ENCODE measurements at regions not wholly inside any gene's neighbourhood (a gene's known extent, or its start where the extent isn't known, plus 50 kb on each side); places are given as distances from the start of the nearest gene placed in this dataset.

DNA sequence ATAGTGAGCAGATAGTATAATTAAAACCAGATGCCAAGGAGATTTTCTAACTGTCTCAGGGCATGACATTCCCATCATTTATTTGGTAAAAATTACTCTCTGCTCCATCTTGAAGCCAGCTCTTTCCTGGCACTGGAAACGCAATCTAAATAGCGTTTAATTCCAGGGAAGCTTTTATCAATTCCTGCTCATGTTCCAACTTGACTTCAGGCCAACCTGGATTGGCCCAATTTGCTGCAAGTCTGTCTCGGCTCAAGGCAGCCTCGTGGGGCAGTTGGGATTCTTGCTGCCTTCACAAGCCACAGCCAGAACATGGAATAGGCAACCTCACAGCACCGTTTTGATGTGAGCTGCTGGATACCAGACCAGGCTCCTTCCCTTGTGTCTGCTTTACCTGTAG lies 1255.9 kb downstream of the TBC1D22A start:
- DNase-seq = no peak
- peaks cover 15% of the 10 kb centered on the region for H3K9me3 Mint-ChIP-seq
- H3K4me1 Mint-ChIP-seq (ENCODE audit: low read depth) = no peaks in the 10 kb centered on the region
- H3K27ac Mint-ChIP-seq = no peak overlapping the region
- peaks cover 38% of the 10 kb centered on the region for H3K27me3 Mint-ChIP-seq
- no peak overlapping the region for H3K4me3 Mint-ChIP-seq
- H3K36me3 Mint-ChIP-seq (ENCODE audit: low read depth) = no peaks in the 10 kb centered on the region

DNA sequence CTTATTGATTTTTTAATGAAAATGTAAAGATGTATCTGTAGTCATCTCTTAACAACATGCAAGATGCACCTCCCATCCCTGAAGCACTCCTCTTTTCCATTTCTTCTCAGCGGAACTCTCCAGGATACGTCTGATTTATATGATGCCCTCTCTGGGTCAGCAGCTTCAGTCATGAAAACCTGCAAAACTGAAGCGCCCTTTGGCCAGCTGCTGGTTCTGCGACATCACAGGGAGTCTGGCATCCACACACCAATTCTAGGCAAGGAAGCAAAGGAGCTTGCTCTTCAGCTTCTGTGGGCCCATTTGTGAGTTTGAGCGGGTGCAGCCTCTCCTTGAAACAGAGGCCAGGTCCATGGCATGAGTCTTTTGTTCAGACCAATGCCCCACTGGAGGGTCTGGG lies 1253.3 kb downstream of the TBC1D22A start:
- no peaks in the 10 kb centered on the region for H3K4me1 Mint-ChIP-seq (ENCODE audit: low read depth)
- H3K4me3 Mint-ChIP-seq = no peak overlapping the region
- no peak for DNase-seq
- no peaks in the 10 kb centered on the region for H3K36me3 Mint-ChIP-seq (ENCODE audit: low read depth)
- H3K27ac Mint-ChIP-seq = no peak overlapping the region
- peaks cover 35% of the 10 kb centered on the region for H3K27me3 Mint-ChIP-seq
- H3K9me3 Mint-ChIP-seq = peaks cover 14% of the 10 kb centered on the region

DNA sequence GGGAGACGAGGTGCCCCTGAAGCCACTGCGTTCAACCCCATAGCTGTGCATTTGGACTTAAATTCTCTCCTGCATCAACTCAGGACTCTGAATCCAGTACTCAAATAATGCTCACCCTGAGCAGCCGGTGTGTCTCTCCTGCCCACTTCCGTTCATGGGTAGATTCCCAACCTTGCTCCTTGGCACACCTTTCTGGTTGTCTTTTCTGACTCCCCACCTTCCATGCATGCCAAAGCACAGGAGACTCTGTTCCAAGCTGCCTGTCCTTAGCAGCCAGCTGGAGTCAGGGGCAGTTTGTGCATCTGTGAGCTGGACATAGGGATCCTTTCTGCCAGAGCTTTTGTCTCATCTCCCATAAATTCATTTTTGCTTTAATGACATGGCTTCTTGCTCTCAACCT lies 1242.5 kb downstream of the TBC1D22A start:
- no peaks in the 10 kb centered on the region for H3K4me1 Mint-ChIP-seq (ENCODE audit: low read depth)
- H3K9me3 Mint-ChIP-seq = no peaks in the 10 kb centered on the region
- no peak overlapping the region for H3K27ac Mint-ChIP-seq
- peaks cover 8% of the 10 kb centered on the region for H3K27me3 Mint-ChIP-seq
- no peak for DNase-seq
- H3K36me3 Mint-ChIP-seq (ENCODE audit: low read depth) = no peaks in the 10 kb centered on the region
- H3K4me3 Mint-ChIP-seq = no peak overlapping the region

DNA sequence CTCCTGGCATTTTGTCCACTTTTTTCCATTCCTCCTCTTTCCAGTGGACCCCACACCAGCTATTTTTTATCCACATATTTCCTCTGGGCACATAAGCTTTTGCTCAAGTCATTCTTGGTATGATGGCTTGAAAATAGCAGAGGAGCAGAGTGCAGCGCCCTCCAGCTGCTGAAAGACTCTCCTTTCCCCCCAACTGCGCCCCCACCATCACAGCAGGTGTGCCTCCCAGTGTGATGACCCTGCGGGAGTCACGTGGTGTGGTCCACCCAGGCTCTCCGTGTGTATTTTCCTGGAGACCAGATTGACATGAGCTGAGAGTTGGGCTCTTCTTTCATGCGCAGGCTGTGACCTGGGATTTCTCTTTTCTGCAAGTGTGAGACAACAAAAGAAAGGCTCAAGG lies 1241.6 kb downstream of the TBC1D22A start:
- peaks cover 8% of the 10 kb centered on the region for H3K27me3 Mint-ChIP-seq
- no peaks in the 10 kb centered on the region for H3K4me1 Mint-ChIP-seq (ENCODE audit: low read depth)
- no peak overlapping the region for H3K27ac Mint-ChIP-seq
- no peaks in the 10 kb centered on the region for H3K36me3 Mint-ChIP-seq (ENCODE audit: low read depth)
- no peak overlapping the region for H3K4me3 Mint-ChIP-seq
- DNase-seq = no peak
- no peaks in the 10 kb centered on the region for H3K9me3 Mint-ChIP-seq

DNA sequence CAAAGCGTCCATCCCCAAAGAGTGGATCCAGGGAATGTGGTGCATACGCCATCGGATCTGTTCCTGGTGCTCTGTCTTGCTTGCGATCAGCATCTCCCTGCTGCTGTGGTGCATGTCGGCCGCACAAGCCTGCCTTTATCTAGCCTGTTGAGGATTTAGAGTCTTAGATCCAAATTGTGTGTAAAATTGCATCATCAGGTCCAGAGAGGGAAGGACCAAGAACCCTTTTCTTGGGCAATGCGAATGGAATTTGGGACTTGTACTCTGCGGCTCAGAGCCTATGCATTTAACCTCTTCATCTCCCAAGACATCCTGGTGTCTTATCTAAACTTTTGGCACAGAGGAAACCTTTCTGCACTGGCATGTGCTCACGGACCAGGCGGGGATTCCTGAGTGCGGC lies 1238.7 kb downstream of the TBC1D22A start:
- Mint-ChIP-seq H3K27me3 (peaks cover 3% of the 10 kb centered on the region), H3K9me3 (no peaks in the 10 kb centered on the region), H3K4me3 (no peak overlapping the region), H3K27ac (no peak overlapping the region), H3K36me3 (ENCODE audit: low read depth) (no peaks in the 10 kb centered on the region), H3K4me1 (ENCODE audit: low read depth) (no peaks in the 10 kb centered on the region)
- no peak for DNase-seq

DNA sequence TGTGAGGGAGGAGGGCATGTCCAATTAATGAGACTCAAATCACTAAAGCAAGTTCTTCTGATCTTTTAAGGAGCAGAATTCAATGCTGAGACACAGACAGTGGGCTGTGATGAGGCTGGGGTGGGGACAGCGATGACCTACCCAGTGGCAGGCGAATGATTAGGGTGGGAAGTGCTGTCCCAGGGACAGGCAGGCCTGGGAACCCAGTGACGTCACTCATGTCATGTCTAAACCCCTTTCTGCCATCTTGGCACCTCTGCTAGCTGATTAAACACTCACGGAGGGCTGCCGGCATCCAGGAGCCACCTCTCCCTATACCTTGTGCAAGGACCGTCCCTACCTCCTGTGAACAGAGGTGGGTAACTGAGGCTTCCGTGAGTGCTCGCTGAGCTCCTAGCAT lies 1235.2 kb downstream of the TBC1D22A start:
- no peaks in the 10 kb centered on the region for H3K4me1 Mint-ChIP-seq (ENCODE audit: low read depth)

DNA sequence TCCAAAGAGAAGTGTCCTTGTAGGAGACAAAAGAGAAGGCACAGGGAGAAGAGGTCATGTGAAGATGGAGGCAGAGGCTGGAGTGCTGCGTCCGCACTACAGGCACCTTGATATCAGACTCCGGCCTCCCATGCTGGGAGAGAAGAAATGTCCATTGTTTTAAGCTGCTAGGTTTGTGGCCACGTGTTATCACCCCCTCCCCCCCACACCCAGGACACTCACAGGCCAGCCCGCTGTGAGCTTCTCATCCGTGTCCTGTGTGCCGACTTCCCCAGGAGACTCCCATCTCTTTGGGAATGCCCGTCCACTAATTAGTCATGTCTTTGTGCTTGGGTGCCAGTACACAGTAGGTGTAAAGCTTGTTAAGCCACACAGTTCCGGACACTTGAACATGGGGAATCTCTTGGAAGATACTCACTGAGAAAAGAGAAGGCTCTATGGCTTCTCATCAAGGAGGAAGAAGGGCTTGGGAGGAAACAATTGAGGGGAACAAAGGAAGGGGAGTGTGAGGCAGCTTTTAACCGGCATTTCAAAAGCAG lies 1234.7 kb downstream of the TBC1D22A start:
- H3K27me3 Mint-ChIP-seq = peaks cover 7% of the 10 kb centered on the region
- no peak overlapping the region for H3K27ac Mint-ChIP-seq
- H3K9me3 Mint-ChIP-seq = no peaks in the 10 kb centered on the region
- no peaks in the 10 kb centered on the region for H3K36me3 Mint-ChIP-seq (ENCODE audit: low read depth)
- DNase-seq = no peak
- H3K4me3 Mint-ChIP-seq = no peak overlapping the region
- H3K4me1 Mint-ChIP-seq (ENCODE audit: low read depth) = no peaks in the 10 kb centered on the region

More for the DNA sequence above, 1235.2 kb downstream of the TBC1D22A start:
- Mint-ChIP-seq H3K27me3 (peaks cover 2% of the 10 kb centered on the region), H3K36me3 (ENCODE audit: low read depth) (no peaks in the 10 kb centered on the region), H3K27ac (no peak overlapping the region), H3K4me3 (no peak overlapping the region), H3K9me3 (no peaks in the 10 kb centered on the region)
- no peak for DNase-seq

DNA sequence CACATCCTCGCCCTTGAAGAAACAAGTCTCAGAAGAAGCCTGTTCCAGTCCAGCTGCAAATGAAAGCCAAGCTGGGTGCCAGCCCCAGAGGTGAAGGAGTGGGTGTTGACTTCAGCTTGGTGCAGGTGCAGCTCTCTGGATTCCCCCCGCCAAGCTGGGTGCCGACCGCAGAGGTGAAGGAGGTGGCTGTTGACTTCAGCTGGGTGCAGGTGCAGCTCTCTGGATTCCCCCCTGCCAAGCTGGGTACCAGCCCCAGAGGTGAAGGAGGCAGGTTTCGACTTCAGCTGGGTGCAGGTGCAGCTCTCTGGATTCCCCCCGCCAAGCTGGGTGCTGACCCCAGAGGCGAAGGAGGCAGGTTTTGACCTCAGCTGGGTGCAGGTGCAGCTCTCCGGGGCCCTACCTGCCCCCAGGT lies 1234.0 kb downstream of the TBC1D22A start:
- no peaks in the 10 kb centered on the region for H3K9me3 Mint-ChIP-seq
- DNase-seq = no peak
- no peak overlapping the region for H3K4me3 Mint-ChIP-seq
- H3K27ac Mint-ChIP-seq = no peak overlapping the region
- no peaks in the 10 kb centered on the region for H3K36me3 Mint-ChIP-seq (ENCODE audit: low read depth)
- H3K27me3 Mint-ChIP-seq = peaks cover 7% of the 10 kb centered on the region
- H3K4me1 Mint-ChIP-seq (ENCODE audit: low read depth) = no peaks in the 10 kb centered on the region

DNA sequence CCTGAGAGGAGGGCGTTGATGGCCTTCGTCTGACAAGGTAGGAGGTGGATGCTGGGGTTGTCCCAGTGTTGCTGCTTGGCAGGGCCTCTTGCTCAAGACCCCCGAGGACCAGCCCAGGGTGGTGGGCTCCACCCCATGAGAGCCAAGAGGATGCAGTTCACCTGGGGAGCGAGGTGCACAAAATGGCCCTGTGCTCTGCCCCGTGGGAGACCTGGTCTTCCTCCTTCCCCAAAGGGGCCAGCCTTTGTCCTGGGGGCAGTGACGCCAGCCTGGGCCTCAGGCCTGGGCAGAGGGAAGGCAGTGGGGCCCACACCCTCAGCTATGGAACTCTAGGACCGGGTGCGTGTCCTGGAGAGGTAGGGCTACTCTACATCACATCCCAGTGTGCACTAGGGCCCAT lies 1233.3 kb downstream of the TBC1D22A start:
- no peaks in the 10 kb centered on the region for H3K36me3 Mint-ChIP-seq (ENCODE audit: low read depth)
- H3K27me3 Mint-ChIP-seq = peaks cover 12% of the 10 kb centered on the region
- H3K27ac Mint-ChIP-seq = no peak overlapping the region
- no peak overlapping the region for H3K4me3 Mint-ChIP-seq
- no peak for DNase-seq
- no peaks in the 10 kb centered on the region for H3K4me1 Mint-ChIP-seq (ENCODE audit: low read depth)
- H3K9me3 Mint-ChIP-seq = no peaks in the 10 kb centered on the region

DNA sequence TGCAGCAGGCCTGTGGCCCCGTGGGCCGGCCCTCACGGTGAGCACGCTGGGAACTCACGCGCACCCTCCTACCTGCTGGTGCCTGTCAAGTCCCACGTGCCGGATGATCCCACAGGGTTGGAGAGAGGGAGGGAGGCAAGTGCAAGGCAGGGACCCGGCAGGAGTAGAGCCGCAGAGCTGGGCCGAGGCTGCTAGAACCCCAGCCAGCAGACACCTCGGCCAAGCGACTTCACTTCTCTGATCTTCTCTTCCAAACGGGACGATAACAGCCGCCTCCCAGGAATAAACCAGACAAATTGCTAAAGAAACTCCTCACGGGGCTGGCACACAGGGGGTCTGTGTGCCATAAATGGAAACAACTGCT lies 1232.8 kb downstream of the TBC1D22A start:
- H3K9me3 Mint-ChIP-seq = no peaks in the 10 kb centered on the region
- H3K27ac Mint-ChIP-seq = no peak overlapping the region
- H3K36me3 Mint-ChIP-seq (ENCODE audit: low read depth) = no peaks in the 10 kb centered on the region
- H3K4me1 Mint-ChIP-seq (ENCODE audit: low read depth) = no peaks in the 10 kb centered on the region
- peaks cover 12% of the 10 kb centered on the region for H3K27me3 Mint-ChIP-seq
- H3K4me3 Mint-ChIP-seq = no peak overlapping the region
- DNase-seq = no peak

DNA sequence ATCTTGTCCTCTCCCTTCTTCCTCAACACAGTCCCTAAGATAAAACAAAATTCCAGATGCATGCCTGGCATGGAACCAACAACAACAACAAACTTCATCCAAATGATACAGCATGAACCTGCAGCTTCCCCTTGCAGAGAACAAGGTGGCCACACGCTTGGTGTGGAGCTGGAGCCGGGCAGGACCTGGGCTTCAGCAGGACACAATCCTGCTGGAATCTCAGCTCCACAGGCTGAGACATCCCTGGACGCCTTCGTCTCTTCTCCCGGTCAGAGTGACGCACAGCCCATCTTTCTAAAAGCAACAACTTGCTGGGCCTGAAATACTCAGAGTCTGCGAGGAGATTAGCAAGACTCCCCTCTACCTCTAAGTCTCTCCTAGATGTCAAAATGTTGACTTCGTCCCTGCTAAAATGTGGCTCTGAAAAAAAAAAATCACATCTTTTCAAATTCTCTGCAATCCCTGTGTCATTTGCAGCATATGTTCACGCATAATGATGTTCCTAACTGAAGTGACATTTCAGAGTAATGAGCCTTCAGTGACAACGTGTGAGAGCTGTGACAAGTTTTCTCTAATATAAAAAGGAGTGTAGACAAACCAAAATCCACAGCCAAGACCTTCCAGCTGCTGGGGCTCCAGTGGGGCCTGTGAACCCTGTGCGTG lies 1232.3 kb downstream of the TBC1D22A start:
- Mint-ChIP-seq H3K27ac (no peak overlapping the region), H3K9me3 (peaks cover under 1% of the 10 kb centered on the region), H3K4me3 (no peak overlapping the region), H3K36me3 (ENCODE audit: low read depth) (no peaks in the 10 kb centered on the region), H3K27me3 (peaks cover 18% of the 10 kb centered on the region), H3K4me1 (ENCODE audit: low read depth) (no peaks in the 10 kb centered on the region)
- no peak for DNase-seq

DNA sequence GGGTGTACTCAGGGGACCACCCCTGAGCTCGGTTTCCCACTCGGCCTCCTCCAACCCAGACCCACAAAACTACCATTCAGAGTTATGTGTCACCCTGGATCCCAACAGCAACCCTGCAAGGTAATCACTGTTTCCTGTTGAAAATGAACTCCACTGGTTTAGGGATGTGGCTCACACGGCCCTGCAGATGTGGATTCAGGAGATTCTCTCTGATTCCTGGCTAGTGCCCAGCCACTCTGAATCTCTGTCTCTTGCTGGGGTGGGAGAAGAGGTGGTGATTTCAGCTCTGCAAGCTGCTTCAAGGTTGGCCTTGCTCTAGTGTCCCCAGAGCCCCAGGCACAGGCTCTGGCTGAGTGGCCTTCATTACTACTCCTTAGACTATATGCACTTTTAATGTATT lies 1231.6 kb downstream of the TBC1D22A start:
- Mint-ChIP-seq H3K4me3 (no peak overlapping the region), H3K36me3 (ENCODE audit: low read depth) (no peaks in the 10 kb centered on the region), H3K27me3 (peaks cover 23% of the 10 kb centered on the region), H3K4me1 (ENCODE audit: low read depth) (no peaks in the 10 kb centered on the region), H3K9me3 (peaks cover 6% of the 10 kb centered on the region), H3K27ac (no peak overlapping the region)
- DNase-seq = no peak

DNA sequence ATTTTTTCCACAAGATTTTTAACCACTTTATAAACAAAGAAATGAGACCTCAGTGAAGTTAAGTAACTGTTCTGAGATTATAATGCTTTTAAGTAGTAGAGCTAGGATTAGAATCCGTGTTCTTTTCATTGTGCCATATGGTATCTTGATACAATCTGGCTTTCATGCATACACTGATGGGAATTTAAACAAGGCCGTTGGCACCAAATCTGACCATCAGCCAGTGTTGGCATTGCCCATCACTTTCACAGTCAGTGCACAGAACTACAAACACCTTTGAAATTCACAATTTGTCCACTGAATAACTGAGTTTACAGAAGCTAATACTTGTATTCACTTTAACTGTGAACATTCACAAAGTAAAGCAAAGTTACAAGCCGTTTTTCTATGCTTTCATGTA lies 1228.0 kb downstream of the TBC1D22A start:
- H3K4me3 Mint-ChIP-seq = no peak overlapping the region
- H3K27ac Mint-ChIP-seq = no peak overlapping the region
- DNase-seq = no peak
- no peaks in the 10 kb centered on the region for H3K36me3 Mint-ChIP-seq (ENCODE audit: low read depth)
- peaks cover 40% of the 10 kb centered on the region for H3K27me3 Mint-ChIP-seq
- H3K9me3 Mint-ChIP-seq = peaks cover 26% of the 10 kb centered on the region
- H3K4me1 Mint-ChIP-seq (ENCODE audit: low read depth) = no peaks in the 10 kb centered on the region

DNA sequence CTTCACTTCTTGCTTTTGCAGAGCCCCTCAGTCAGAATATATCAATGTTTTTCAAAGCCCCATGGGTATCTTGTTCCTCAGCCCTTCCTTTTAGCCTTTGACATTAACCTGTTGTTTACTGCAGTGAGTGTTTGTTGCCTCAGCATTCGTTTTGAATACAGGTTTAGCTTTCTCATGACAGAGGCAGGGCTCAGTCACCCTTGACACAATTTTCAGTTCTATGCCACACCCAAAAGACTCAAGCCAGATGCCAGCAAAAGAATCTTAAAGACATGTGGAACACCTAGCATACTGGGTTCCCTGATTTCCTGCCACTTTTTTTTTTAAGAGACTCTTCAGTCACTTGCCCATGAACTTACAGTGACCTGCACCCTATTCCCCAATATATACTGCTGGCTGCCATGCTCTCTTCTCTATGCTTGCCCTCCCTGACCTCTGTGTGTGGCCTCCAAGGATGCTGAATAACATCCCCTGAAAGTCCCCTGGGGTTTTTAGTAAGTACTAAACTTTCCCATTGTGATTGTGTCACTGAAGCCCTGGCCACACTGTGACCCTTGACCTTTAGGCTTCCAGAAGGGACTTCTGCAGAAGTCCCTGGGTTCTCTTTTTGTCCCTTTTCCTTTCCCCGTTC lies 1225.5 kb downstream of the TBC1D22A start:
- Mint-ChIP-seq H3K9me3 (peaks cover 26% of the 10 kb centered on the region), H3K36me3 (ENCODE audit: low read depth) (no peaks in the 10 kb centered on the region), H3K4me3 (no peak overlapping the region), H3K27me3 (peaks cover 44% of the 10 kb centered on the region), H3K4me1 (ENCODE audit: low read depth) (no peaks in the 10 kb centered on the region), H3K27ac (no peak overlapping the region)
- DNase-seq = no peak

DNA sequence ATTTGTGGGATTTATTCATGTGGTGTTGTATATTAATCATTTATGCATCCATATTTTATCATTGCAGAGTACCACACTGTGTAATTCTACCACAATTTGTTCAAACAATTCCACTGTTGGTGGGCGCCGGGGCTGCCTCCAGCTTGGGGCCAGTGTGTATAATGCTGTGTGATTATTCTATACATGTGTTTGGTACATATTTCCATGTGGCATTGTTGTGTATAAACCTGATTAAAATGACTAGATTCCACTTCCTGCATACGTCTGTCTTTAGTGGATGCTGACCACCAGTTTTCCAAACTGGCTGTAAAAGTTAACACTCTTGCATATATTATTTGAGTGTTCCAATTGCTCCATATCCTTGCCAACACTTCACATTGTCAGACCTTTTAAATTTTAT lies 1213.8 kb downstream of the TBC1D22A start:
- Mint-ChIP-seq H3K27me3 (peaks cover 4% of the 10 kb centered on the region), H3K9me3 (peaks cover 5% of the 10 kb centered on the region), H3K36me3 (ENCODE audit: low read depth) (no peaks in the 10 kb centered on the region), H3K27ac (no peak overlapping the region), H3K4me1 (ENCODE audit: low read depth) (no peaks in the 10 kb centered on the region), H3K4me3 (no peak overlapping the region)
- DNase-seq = no peak

Measured in activated T-cell treated with anti-CD3 and anti-CD28 coated beads, Interleukin-2, amount 50 U/mL, for 24 hours (primary cell).